Heart right ventricle (tissue), 16 donors: ENCODE measurements at regions not wholly inside any gene's neighbourhood (a gene's known extent, or its start where the extent isn't known, plus 50 kb on each side); places are given as distances from the start of the nearest gene placed in this dataset.

ENCODE experiments used
- ATAC-seq, 8 donors: fragments of 200-7000 bp; cut with Tn5 transposase; one replicate each; pipeline ENCODE4 v1.9.1; 2020; ENCODE audit warnings: mild to moderate bottlenecking in 8 of 8, moderate library complexity in 8 of 8, moderate number of reproducible peaks in 1 of 8
- DNase-seq, 2 donors: peaks; one replicate each; pipeline ENCODE4 v3.0.0-alpha.2; 2020
- H3K27ac ChIP-seq, 10 donors: fragments of 200-600 bp; sonication (generic) in 2 of 10; one replicate each; pipeline versions ENCODE4 v1.5.0 to v1.8.0; 2020 to 2022; ENCODE audit warnings: mild to moderate bottlenecking in 3 of 10
- H3K27me3 ChIP-seq, 7 donors: fragments of 200-600 bp; one replicate each; pipeline ENCODE4 v1.8.0; 2021 to 2022; ENCODE audit warnings: mild to moderate bottlenecking in 2 of 7
- H3K36me3 ChIP-seq, 9 donors: fragments of 200-600 bp; sonication (generic) in 1 of 9; one replicate each; pipeline versions ENCODE4 v1.5.0 to v1.8.0; 2020 to 2022; ENCODE audit warnings: mild to moderate bottlenecking in 2 of 9
- H3K4me1 ChIP-seq, 9 donors: fragments of 200-600 bp; sonication (generic) in 1 of 9; one replicate each; pipeline versions ENCODE4 v1.5.0 to v1.8.0; 2020 to 2022; ENCODE audit warnings: mild to moderate bottlenecking in 4 of 9
- H3K4me3 ChIP-seq, 10 donors: fragments of 200-600 bp; sonication (generic) in 2 of 10; one replicate each; pipeline versions ENCODE4 v1.5.0 to v1.8.0; 2020 to 2022; ENCODE audit warnings: mild to moderate bottlenecking in 7 of 10, moderate library complexity in 2 of 10
- H3K9me3 ChIP-seq, 11 donors: fragments of 200-600 bp in 10 of 11; sonication (generic) in 2 of 11; one replicate each; pipeline versions ENCODE4 v1.5.0 to v1.8.0; 2013 to 2022; ENCODE audit warnings: mild to moderate bottlenecking in 2 of 11, control low read depth in 1 of 11, moderate library complexity in 1 of 11
- WGBS, 2 donors: extraction: QIAGEN DNeasy Blood & Tissue Kit; methylation state at CpG; one replicate each; pipeline ENCODE4 v1.1.7; 2013; ENCODE audit warnings: inconsistent platforms in 1 of 2; 5-methylcytosine and 5-hydroxymethylcytosine counted together
- intact Hi-C, 10 donors: fragments of 100-400 bp; cut with DNase I; formaldehyde crosslinking; loops; one replicate each; pipeline versions ENCODE4 v1.11.1 to v1.14.2; 2022
- TF ChIP-seq, protein P1 (sequence below), 9 donors: fragments of 200-600 bp; sonication (generic) in 2 of 9; IDR thresholded peaks; one replicate each; pipeline versions ENCODE4 v1.5.0 to v1.8.0; 2021 to 2022; ENCODE audit warnings: antibody characterized with exemption in 9 of 9, mild to moderate bottlenecking in 5 of 9, moderate library complexity in 1 of 9
- donor health status: Arrhythmogenic right ventricular cardiomyopathy.
- donor health status: ischemic (EF 13 %, LVEDD 7.1; RV severe dilation, severe dysfunction).
- donor health status: healthy with polysubstance abuse.
- donor health status: DM: no; HTN: yes; CAD: no.
- donor health status: DM: no; HTN: no; CAD: no.
- donor health status: ischemic (EF 25% LVEDD 6.9; RV normal size, moderate dysfunction).
- donor health status: ischemic (EF 25% LVEDD 5.7; RV mildly dilated, moderate dysfunction).
- donor health status: healthy.
- donor health status: DM: yes; HTN: yes; CAD: no.
- donor health status: Ischemic cardiomyopathy.
- donor health status: ischemic (EF 35%, LVEDD 5.7; RV mildly dilated, moderate dysfunction).
- donor health status: nonischemic (EF 11% LVEDD 7.7; RV severe dilation, severe dysfunction).
- donor health status: DM: yes; HTN: yes; CAD: no.
- donor health status: PGD.
- donor health status: ischemic (EF 29% LVEDD 5.4; RV normal size, mild dysfunction).
- donor health status: nonischemic (EF 23%, LVEDD 6.1; RV moderate dilation, normal function).

DNA sequence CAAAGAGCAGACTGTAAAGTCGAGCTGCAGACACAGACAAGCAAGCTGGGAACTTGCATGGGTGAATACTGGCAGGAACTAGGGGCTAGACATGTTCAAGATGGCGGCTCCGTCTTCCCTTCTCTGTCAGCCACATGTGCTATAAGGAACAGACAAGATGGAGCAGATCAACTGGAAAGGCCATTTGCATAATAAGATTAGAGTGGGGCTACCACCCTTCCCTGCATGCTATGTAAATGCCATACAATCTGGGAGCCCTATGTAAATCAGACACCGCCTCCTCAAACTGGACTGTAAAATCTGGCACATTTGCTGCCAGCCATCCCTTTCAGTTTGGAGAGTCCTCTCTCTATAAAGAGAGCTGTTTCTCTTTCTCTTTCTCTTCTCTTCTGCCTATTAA is 640.1 kb upstream of the CDH8 start:
- no peak for ATAC-seq
- TF ChIP-seq, protein P1, sequence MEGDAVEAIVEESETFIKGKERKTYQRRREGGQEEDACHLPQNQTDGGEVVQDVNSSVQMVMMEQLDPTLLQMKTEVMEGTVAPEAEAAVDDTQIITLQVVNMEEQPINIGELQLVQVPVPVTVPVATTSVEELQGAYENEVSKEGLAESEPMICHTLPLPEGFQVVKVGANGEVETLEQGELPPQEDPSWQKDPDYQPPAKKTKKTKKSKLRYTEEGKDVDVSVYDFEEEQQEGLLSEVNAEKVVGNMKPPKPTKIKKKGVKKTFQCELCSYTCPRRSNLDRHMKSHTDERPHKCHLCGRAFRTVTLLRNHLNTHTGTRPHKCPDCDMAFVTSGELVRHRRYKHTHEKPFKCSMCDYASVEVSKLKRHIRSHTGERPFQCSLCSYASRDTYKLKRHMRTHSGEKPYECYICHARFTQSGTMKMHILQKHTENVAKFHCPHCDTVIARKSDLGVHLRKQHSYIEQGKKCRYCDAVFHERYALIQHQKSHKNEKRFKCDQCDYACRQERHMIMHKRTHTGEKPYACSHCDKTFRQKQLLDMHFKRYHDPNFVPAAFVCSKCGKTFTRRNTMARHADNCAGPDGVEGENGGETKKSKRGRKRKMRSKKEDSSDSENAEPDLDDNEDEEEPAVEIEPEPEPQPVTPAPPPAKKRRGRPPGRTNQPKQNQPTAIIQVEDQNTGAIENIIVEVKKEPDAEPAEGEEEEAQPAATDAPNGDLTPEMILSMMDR (IDR thresholded peaks at IDR 0.05): no peak
- peaks cover 0 to 71% (median 23%) of the 10 kb centered on the region in 11 donors for H3K9me3 ChIP-seq
- DNase-seq: no peak
- no peak overlapping the region for H3K4me3 ChIP-seq
- 72 to 77% methylated on average over 4 of the region's 4 CpGs for WGBS, 2 donors
- intact Hi-C loops: no loop called here
- no peak overlapping the region for H3K27ac ChIP-seq
- no peaks in the 10 kb centered on the region for H3K27me3 ChIP-seq
- H3K4me1 ChIP-seq: no peaks in the 10 kb centered on the region
- no peaks in the 10 kb centered on the region for H3K36me3 ChIP-seq

DNA sequence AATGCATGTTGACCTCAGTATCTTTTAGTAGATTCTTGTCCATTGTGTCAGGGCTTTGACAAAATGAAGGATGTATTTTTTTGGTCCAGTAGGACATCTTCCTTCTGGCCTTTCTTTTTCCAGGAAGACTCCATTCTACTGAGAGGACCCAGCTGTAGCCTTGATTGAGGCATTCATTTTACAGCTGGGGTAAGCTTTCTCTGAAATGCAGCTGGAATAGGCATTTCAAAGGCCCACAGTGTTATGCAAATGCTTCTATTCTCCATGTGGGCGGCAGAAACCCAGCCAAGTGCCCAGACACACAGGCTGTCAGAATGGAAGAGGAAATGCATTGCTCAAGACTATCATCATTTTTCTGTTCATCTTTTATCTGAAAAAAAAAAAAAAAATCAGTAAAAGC is 629.0 kb upstream of the CDH8 start:
- ATAC-seq (no peak), DNase-seq (no peak)
- Histone ChIP-seq H3K27ac (no peak overlapping the region), H3K4me3 (no peak overlapping the region), H3K27me3 (no peaks in the 10 kb centered on the region), H3K4me1 (no peaks in the 10 kb centered on the region), H3K9me3 (peaks cover 0 to 24% (median 0%) of the 10 kb centered on the region in 11 donors), H3K36me3 (no peaks in the 10 kb centered on the region)
- intact Hi-C loops: no loop called here
- TF ChIP-seq, protein P1 (IDR thresholded peaks at IDR 0.05): no peak
- WGBS, 2 donors: 44 to 65% methylated on average over 1 of the region's 1 CpG

DNA sequence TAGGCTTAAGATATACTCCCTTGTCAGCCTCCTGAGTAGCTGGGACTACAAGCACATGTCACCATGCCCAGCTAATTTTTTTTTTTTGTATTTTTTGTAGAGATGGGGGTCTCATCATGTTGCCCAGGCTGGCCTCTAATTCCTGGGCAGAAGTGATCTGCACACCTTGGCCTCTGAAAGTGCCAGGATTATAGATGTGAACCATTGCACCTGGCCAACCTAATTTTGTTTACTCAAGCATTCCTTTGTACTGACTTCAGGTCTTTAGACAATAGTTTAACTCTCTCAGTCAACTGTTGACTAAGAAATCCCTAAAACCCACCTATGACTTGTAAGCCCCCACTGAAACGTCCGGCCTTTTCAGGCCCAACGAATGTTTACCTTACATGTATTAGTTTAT is 628.3 kb upstream of the CDH8 start:
- intact Hi-C loops: no loop called here
- H3K36me3 ChIP-seq: no peaks in the 10 kb centered on the region

DNA sequence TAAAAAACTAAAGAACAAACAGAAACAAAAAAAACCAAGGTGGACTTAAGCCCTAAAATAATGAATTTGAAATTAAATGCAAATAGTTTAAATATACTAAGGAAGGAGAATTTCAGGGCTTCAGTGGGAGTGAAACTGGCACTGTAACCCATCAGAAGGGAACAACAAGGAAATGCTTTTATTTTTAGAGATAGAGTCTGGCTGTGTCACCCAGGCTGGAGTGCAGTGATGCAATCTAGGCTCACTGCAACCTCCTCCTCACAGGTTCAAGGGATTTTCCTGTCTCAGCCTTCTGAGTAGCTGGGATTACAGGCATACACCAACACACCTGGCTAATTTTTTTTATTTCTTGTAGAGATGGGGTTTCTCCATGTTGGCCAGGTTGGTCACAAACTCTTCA is 625.2 kb upstream of the CDH8 start:
- H3K27ac ChIP-seq: no peak overlapping the region
- peaks cover 0 to 8% (median 0%) of the 10 kb centered on the region in 11 donors for H3K9me3 ChIP-seq
- TF ChIP-seq, protein P1 (IDR thresholded peaks at IDR 0.05): no peak
- no peaks in the 10 kb centered on the region for H3K4me1 ChIP-seq
- intact Hi-C loops: no loop called here
- H3K36me3 ChIP-seq: no peaks in the 10 kb centered on the region
- ATAC-seq (peak in 1 of 8 donors; percentile 86), DNase-seq (no peak)
- H3K27me3 ChIP-seq: no peaks in the 10 kb centered on the region
- H3K4me3 ChIP-seq: no peak overlapping the region

More for the DNA sequence above, 628.3 kb upstream of the CDH8 start:
- H3K4me3 ChIP-seq: no peak overlapping the region
- no peaks in the 10 kb centered on the region for H3K4me1 ChIP-seq
- no peaks in the 10 kb centered on the region for H3K27me3 ChIP-seq
- DNase-seq: no peak
- H3K27ac ChIP-seq: no peak overlapping the region
- ATAC-seq: no peak
- TF ChIP-seq, protein P1 (IDR thresholded peaks at IDR 0.05): no peak
- peaks cover 0 to 22% (median 0%) of the 10 kb centered on the region in 11 donors for H3K9me3 ChIP-seq
- WGBS, 2 donors: 79 to 84% methylated on average over 3 of the region's 3 CpGs

DNA sequence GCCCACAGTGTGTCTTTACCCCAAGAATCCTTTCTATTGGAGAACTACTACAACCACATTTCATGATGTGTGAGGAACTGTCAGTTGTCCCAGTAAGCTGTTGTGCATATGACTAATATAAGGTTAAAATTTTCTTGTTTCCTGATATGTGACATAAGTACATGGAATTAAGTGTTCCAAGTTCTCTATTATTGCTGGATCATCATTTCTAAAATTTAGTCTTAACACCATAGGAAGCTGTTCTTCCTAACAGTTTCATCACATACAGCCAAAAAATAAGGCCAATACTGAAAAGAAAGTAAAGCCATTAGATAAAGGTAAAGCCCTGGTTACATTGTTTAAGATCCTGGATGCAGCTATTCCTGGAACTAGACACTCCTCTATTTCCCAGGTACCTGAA is 620.9 kb upstream of the CDH8 start:
- H3K27ac ChIP-seq: no peak overlapping the region
- H3K9me3 ChIP-seq: no peaks in the 10 kb centered on the region
- H3K27me3 ChIP-seq: no peaks in the 10 kb centered on the region
- DNase-seq (no peak), ATAC-seq (no peak)
- no peaks in the 10 kb centered on the region for H3K4me1 ChIP-seq
- no peak overlapping the region for H3K4me3 ChIP-seq
- intact Hi-C loops: no loop called here
- TF ChIP-seq, protein P1 (IDR thresholded peaks at IDR 0.05): no peak
- no peaks in the 10 kb centered on the region for H3K36me3 ChIP-seq
